SK-N-SH (cell line): ENCODE measurements at regions not wholly inside any gene's neighbourhood (a gene's known extent, or its start where the extent isn't known, plus 50 kb on each side); places are given as distances from the start of the nearest gene placed in this dataset.

Source experiments
- CTCF ChIA-PET: fragments of 300-600, 350-600 bp; formaldehyde crosslinking; extraction: SDS; loops from one replicate; lab custom pipeline; 2021; lab: Yijun Ruan, JAX
- POLR2A ChIA-PET: fragments of 350-600 bp; sonication (Branson Sonifier 250); formaldehyde crosslinking; extraction: SDS; loops from one replicate; lab custom pipeline; 2020; ENCODE audit warnings: antibody characterized with exemption, inconsistent platforms; lab: Yijun Ruan, JAX
- DNase-seq: peaks from one replicate; pipeline ENCODE4 v3.0.0; 2012
- H2AFZ ChIP-seq: fragments of 200-600 bp; sonication (generic); 2 replicates; pipeline ENCODE4 v1.8.1; 2016; ENCODE audit warnings: antibody characterized with exemption, mild to moderate bottlenecking, low read depth
- H3F3A ChIP-seq: fragments of 200-600 bp; sonication (generic); replicated peaks from 2 replicates; pipeline ENCODE3; 2016; ENCODE audit warnings: antibody characterized with exemption, mild to moderate bottlenecking; ENCODE audit not compliant: insufficient read depth
- H3K27ac ChIP-seq, 2 experiments: fragments of 200-500 bp in 1 of 2; fragments of 200-600 bp in 1 of 2; sonication (Bioruptor generic) in 1 of 2; sonication (generic), shearing (Covaris generic) in 1 of 2; 2 replicates each; pipeline versions ENCODE4 v1.5.1 to v1.6.1; 2014 to 2016; ENCODE audit warnings: low read depth in 2 of 2, inconsistent platforms in 1 of 2, low read length in 1 of 2, mild to moderate bottlenecking in 1 of 2, mixed read lengths in 1 of 2
- H3K27me3 ChIP-seq: fragments of 200-600 bp; sonication (generic), shearing (Covaris generic); 2 replicates; pipeline ENCODE4 v1.6.1; 2016; ENCODE audit warnings: mixed run types; ENCODE audit not compliant: insufficient read depth
- H3K36me3 ChIP-seq, 2 experiments: fragments of 200-500 bp in 1 of 2; fragments of 200-600 bp in 1 of 2; sonication (Bioruptor generic) in 1 of 2; sonication (generic) in 1 of 2; replicated peaks in 1 of 2; 2 replicates each; pipeline versions ENCODE3 to v1.5.1; 2014 to 2016; ENCODE audit warnings: low read length in 1 of 2, mild to moderate bottlenecking in 1 of 2; ENCODE audit not compliant: insufficient read depth in 2 of 2, control insufficient read depth in 1 of 2
- H3K4me1 ChIP-seq, 2 experiments: fragments of 200-500 bp in 1 of 2; fragments of 200-600 bp in 1 of 2; sonication (Bioruptor generic) in 1 of 2; sonication (generic), shearing (Covaris generic) in 1 of 2; 2 replicates each; pipeline versions ENCODE4 v1.5.1 to v1.6.1; 2014 to 2016; ENCODE audit warnings: low read depth in 1 of 2, low read length in 1 of 2, mixed run types in 1 of 2; ENCODE audit not compliant: insufficient read depth in 2 of 2, control insufficient read depth in 1 of 2
- H3K4me2 ChIP-seq: fragments of 200-600 bp; sonication (generic), shearing (Covaris generic); 2 replicates; pipeline ENCODE4 v1.6.1; 2017; ENCODE audit warnings: mixed run types
- H3K4me3 ChIP-seq, 2 experiments: fragments of 200-500 bp in 1 of 2; fragments of 200-600 bp in 1 of 2; sonication (Bioruptor generic) in 1 of 2; sonication (generic), shearing (Covaris generic) in 1 of 2; 2 replicates each; pipeline versions ENCODE4 v1.5.1 to v1.8.1; 2014 to 2016; ENCODE audit warnings: low read depth in 2 of 2, inconsistent platforms in 1 of 2, low read length in 1 of 2, mild to moderate bottlenecking in 1 of 2, mixed read lengths in 1 of 2, moderate library complexity in 1 of 2
- H3K79me2 ChIP-seq: fragments of 200-600 bp; sonication (generic); 2 replicates; pipeline ENCODE4 v1.8.1; 2017; ENCODE audit warnings: mild to moderate bottlenecking; ENCODE audit not compliant: insufficient read depth
- H3K9ac ChIP-seq: fragments of 200-600 bp; sonication (generic); 2 replicates; pipeline ENCODE4 v1.6.1; 2017; ENCODE audit warnings: mixed run types
- H3K9me2 ChIP-seq: fragments of 200-600 bp; sonication (generic); 2 replicates; pipeline ENCODE4 v1.6.1; 2017; ENCODE audit warnings: mixed run types
- H3K9me3 ChIP-seq: fragments of 200-600 bp; sonication (generic); 2 replicates; pipeline ENCODE4 v1.6.1; 2017; ENCODE audit warnings: mixed run types, mild to moderate bottlenecking, moderate library complexity
- H4K20me1 ChIP-seq: fragments of 200-600 bp; sonication (generic); 2 replicates; pipeline ENCODE4 v1.6.1; 2017; ENCODE audit warnings: mild to moderate bottlenecking, mixed run types; ENCODE audit not compliant: insufficient read depth
- ELF1 ChIP-seq: IDR thresholded peaks from 2 replicates; pipeline ENCODE4 v1.4.0; 2012
- EP300 ChIP-seq, 2 experiments: IDR thresholded peaks; 2 replicates each; pipeline versions ENCODE4 v1.4.0 to v1.6.1; 2012; ENCODE audit warnings: borderline replicate concordance in 1 of 2, low read depth in 1 of 2, low read length in 1 of 2
- EZH2phosphoT487 ChIP-seq: fragments of 200-600 bp; sonication (generic); IDR thresholded peaks from 2 replicates; pipeline ENCODE4 v1.6.1; 2017; ENCODE audit warnings: low read depth, mixed run types, mild to moderate bottlenecking, antibody characterized with exemption, moderate library complexity, borderline replicate concordance
- FOXJ3 ChIP-seq: sonication (generic); formaldehyde crosslinking; IDR thresholded peaks from 2 replicates; pipeline ENCODE4 v1.5.1; 2020; ENCODE audit warnings: mild to moderate bottlenecking, missing genetic modification reagents
- MEF2A ChIP-seq: IDR thresholded peaks from 2 replicates; pipeline ENCODE4 v1.4.0; 2012; ENCODE audit warnings: low read depth, borderline replicate concordance
- NFIC ChIP-seq: IDR thresholded peaks from 2 replicates; pipeline ENCODE4 v1.4.0; 2012; ENCODE audit warnings: borderline replicate concordance
- NRF1 ChIP-seq: IDR thresholded peaks from 2 replicates; pipeline ENCODE4 v1.6.1; 2012; ENCODE audit warnings: low read depth, mild to moderate bottlenecking, low read length
- RAD21 ChIP-seq: IDR thresholded peaks from 2 replicates; pipeline ENCODE4 v1.6.1; 2012; ENCODE audit warnings: mild to moderate bottlenecking, low read length
- RCOR1 ChIP-seq: fragments of 150-350 bp; IDR thresholded peaks from 2 replicates; pipeline ENCODE4 v1.6.1; 2017; ENCODE audit warnings: antibody characterized with exemption, low read length
- WGBS: methylation state at CpG from one replicate; pipeline ENCODE4 v1.1.6; 2017; ENCODE audit warnings: low lambda C conversion rate; 5-methylcytosine and 5-hydroxymethylcytosine counted together
- small RNA-seq, 7 experiments: library from RNA; depleted of rRNA; stranded (forward); fragments of <200 nt; gene quantifications; one replicate each; pipeline ENCODE3, GENCODE V24; 2012
- TF ChIP-seq, protein P1 (sequence below): IDR thresholded peaks from 2 replicates; pipeline ENCODE4 v1.4.0; 2012; ENCODE audit warnings: low read depth, borderline replicate concordance
- TF ChIP-seq, protein P2 (sequence below): fragments of 150-350 bp; IDR thresholded peaks from 2 replicates; pipeline ENCODE4 v1.6.1; 2017; ENCODE audit warnings: antibody characterized with exemption, low read length, low read depth, borderline replicate concordance
- TF ChIP-seq, protein P3 (sequence below): fragments of 200-600 bp; sonication (generic); IDR thresholded peaks from 2 replicates; pipeline ENCODE4 v1.6.1; 2017; ENCODE audit warnings: antibody characterized with exemption, mild to moderate bottlenecking, moderate library complexity
- TF ChIP-seq, protein P4 (sequence below): IDR thresholded peaks from 2 replicates; pipeline ENCODE4 v1.4.0; 2012; ENCODE audit warnings: low read depth, borderline replicate concordance
- TF ChIP-seq, protein P5 (sequence below): fragments of 150-350 bp; IDR thresholded peaks from 2 replicates; pipeline ENCODE4 v1.6.1; 2016; ENCODE audit warnings: mild to moderate bottlenecking, low read depth, low read length

DNA sequence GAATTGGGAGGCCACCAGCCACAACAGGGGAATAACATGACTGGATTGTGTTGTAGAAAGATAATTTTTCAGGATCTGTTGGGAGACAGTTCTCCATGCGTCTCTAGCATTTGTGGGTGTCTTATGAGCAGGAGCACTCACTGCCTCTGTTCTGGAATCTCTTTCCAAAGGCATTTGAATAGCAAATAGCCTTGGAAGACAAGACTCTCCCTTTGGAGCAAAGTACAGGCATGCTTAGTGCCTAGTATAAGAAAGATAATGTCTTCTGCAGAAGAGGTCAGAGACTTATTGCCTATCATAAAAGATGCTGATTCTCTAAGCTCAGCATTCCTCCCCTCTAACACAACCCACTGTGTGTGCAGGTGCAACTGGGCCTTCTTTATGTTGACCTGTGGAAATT is 58.3 kb downstream of the VCPKMT start:
- TF ChIP-seq, protein P1, sequence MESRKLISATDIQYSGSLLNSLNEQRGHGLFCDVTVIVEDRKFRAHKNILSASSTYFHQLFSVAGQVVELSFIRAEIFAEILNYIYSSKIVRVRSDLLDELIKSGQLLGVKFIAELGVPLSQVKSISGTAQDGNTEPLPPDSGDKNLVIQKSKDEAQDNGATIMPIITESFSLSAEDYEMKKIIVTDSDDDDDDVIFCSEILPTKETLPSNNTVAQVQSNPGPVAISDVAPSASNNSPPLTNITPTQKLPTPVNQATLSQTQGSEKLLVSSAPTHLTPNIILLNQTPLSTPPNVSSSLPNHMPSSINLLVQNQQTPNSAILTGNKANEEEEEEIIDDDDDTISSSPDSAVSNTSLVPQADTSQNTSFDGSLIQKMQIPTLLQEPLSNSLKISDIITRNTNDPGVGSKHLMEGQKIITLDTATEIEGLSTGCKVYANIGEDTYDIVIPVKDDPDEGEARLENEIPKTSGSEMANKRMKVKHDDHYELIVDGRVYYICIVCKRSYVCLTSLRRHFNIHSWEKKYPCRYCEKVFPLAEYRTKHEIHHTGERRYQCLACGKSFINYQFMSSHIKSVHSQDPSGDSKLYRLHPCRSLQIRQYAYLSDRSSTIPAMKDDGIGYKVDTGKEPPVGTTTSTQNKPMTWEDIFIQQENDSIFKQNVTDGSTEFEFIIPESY: no peak
- TF ChIP-seq, protein P2, sequence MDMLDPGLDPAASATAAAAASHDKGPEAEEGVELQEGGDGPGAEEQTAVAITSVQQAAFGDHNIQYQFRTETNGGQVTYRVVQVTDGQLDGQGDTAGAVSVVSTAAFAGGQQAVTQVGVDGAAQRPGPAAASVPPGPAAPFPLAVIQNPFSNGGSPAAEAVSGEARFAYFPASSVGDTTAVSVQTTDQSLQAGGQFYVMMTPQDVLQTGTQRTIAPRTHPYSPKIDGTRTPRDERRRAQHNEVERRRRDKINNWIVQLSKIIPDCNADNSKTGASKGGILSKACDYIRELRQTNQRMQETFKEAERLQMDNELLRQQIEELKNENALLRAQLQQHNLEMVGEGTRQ: no peak
- TF ChIP-seq EZH2phosphoT487: no peak
- TF ChIP-seq ELF1: no peak
- TF ChIP-seq NFIC: no peak
- no peak for TF ChIP-seq RAD21
- no peak for TF ChIP-seq EP300 (IDR thresholded peaks at IDR 0.05; ENCODE audit: borderline replicate concordance in 1 of 2, low read depth in 1 of 2, low read length in 1 of 2)
- TF ChIP-seq RCOR1: no peak
- no peak for TF ChIP-seq FOXJ3 (CRISPR knock-in tag)
- TF ChIP-seq NRF1: no peak
- TF ChIP-seq, protein P3, sequence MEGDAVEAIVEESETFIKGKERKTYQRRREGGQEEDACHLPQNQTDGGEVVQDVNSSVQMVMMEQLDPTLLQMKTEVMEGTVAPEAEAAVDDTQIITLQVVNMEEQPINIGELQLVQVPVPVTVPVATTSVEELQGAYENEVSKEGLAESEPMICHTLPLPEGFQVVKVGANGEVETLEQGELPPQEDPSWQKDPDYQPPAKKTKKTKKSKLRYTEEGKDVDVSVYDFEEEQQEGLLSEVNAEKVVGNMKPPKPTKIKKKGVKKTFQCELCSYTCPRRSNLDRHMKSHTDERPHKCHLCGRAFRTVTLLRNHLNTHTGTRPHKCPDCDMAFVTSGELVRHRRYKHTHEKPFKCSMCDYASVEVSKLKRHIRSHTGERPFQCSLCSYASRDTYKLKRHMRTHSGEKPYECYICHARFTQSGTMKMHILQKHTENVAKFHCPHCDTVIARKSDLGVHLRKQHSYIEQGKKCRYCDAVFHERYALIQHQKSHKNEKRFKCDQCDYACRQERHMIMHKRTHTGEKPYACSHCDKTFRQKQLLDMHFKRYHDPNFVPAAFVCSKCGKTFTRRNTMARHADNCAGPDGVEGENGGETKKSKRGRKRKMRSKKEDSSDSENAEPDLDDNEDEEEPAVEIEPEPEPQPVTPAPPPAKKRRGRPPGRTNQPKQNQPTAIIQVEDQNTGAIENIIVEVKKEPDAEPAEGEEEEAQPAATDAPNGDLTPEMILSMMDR: no peak
- TF ChIP-seq, protein P4, sequence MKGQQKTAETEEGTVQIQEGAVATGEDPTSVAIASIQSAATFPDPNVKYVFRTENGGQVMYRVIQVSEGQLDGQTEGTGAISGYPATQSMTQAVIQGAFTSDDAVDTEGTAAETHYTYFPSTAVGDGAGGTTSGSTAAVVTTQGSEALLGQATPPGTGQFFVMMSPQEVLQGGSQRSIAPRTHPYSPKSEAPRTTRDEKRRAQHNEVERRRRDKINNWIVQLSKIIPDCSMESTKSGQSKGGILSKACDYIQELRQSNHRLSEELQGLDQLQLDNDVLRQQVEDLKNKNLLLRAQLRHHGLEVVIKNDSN: no peak
- no peak for TF ChIP-seq MEF2A
- TF ChIP-seq, protein P5, sequence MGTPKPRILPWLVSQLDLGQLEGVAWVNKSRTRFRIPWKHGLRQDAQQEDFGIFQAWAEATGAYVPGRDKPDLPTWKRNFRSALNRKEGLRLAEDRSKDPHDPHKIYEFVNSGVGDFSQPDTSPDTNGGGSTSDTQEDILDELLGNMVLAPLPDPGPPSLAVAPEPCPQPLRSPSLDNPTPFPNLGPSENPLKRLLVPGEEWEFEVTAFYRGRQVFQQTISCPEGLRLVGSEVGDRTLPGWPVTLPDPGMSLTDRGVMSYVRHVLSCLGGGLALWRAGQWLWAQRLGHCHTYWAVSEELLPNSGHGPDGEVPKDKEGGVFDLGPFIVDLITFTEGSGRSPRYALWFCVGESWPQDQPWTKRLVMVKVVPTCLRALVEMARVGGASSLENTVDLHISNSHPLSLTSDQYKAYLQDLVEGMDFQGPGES: no peak
- TF ChIP-seq, all 33 proteins: peak for 0
- WGBS: 100% methylated on average over 1 of the region's 1 CpG
- H3K27ac ChIP-seq: no peak overlapping the region
- H3K9me2 ChIP-seq: no peaks in the 10 kb centered on the region
- no peaks in the 10 kb centered on the region for H3K27me3 ChIP-seq
- H3F3A ChIP-seq: peaks cover 33% of the 10 kb centered on the region
- CTCF ChIA-PET: no interaction called here
- H3K4me1 ChIP-seq: peaks cover 32 to 38% of the 10 kb centered on the region in 2 experiments
- H3K4me2 ChIP-seq: no peak overlapping the region
- H3K36me3 ChIP-seq: no peaks in the 10 kb centered on the region
- H3K9ac ChIP-seq: no peak overlapping the region
- no peak overlapping the region for H2AFZ ChIP-seq
- no peaks in the 10 kb centered on the region for H3K9me3 ChIP-seq
- no peaks in the 10 kb centered on the region for H3K79me2 ChIP-seq
- DNase-seq: no peak
- H4K20me1 ChIP-seq: no peaks in the 10 kb centered on the region
- no peak overlapping the region for H3K4me3 ChIP-seq
- POLR2A ChIA-PET: no interaction called here

Small RNA genes lying in the stretch of these regions (small RNA-seq; reads per million reads assigned to genes)
- 0 reads per million in 7 experiments for gene MIR6076
